GM12878 (cell line): ENCODE measurements at regions not wholly inside any gene's neighbourhood (a gene's known extent, or its start where the extent isn't known, plus 50 kb on each side); places are given as distances from the start of the nearest gene placed in this dataset.

Source experiments
- ASH2L ChIP-seq: fragments of 300-600, 200-600 bp; sonication (generic); IDR thresholded peaks from 2 replicates; pipeline ENCODE4 v1.6.1; 2017; ENCODE audit warnings: low read depth, mild to moderate bottlenecking, borderline replicate concordance
- BHLHE40 ChIP-seq, 2 experiments: fragments of 450-650 bp in 1 of 2; IDR thresholded peaks; 2 replicates each; pipeline ENCODE4 v1.6.1; 2011 to 2017; ENCODE audit warnings: low read depth in 2 of 2, borderline replicate concordance in 1 of 2, improper control_type of control experiment in 1 of 2, low read length in 1 of 2, mild to moderate bottlenecking in 1 of 2
- CBX5 ChIP-seq: sonication (generic); IDR thresholded peaks from 2 replicates; pipeline ENCODE4 v1.6.1; 2016; ENCODE audit warnings: low read depth, moderate library complexity, mild to moderate bottlenecking, inconsistent platforms
- DPF2 ChIP-seq: fragments of 450-650 bp; IDR thresholded peaks from 2 replicates; pipeline ENCODE4 v1.6.1; 2017; ENCODE audit warnings: mild to moderate bottlenecking
- ESRRA ChIP-seq: IDR thresholded peaks from 2 replicates; pipeline ENCODE4 v1.6.1; 2012; ENCODE audit warnings: mild to moderate bottlenecking, low read length, improper control_type of control experiment
- FOS ChIP-seq: IDR thresholded peaks from 3 replicates; pipeline ENCODE4 v1.6.1; 2011; ENCODE audit warnings: borderline replicate concordance; ENCODE audit not compliant: insufficient read length; ENCODE audit errors: extremely low read depth
- IKZF1 ChIP-seq: fragments of 450-650 bp; conservative IDR thresholded peaks from 2 replicates; pipeline ENCODE4 v1.6.1; 2017; ENCODE audit warnings: antibody characterized with exemption, mild to moderate bottlenecking
- KAT2A ChIP-seq: conservative IDR thresholded peaks from 2 replicates; pipeline ENCODE4 v1.6.1; 2011; ENCODE audit warnings: low read depth, low read length; ENCODE audit not compliant: control insufficient read depth
- LARP7 ChIP-seq: fragments of 450-650 bp; IDR thresholded peaks from 2 replicates; pipeline ENCODE4 v1.6.1; 2017; ENCODE audit warnings: mild to moderate bottlenecking
- MEF2B ChIP-seq: fragments of 450-650 bp; IDR thresholded peaks from 2 replicates; pipeline ENCODE4 v1.6.1; 2018; ENCODE audit warnings: mild to moderate bottlenecking, moderate library complexity; ENCODE audit not compliant: partially characterized antibody, poor library complexity, severe bottlenecking
- MTA2 ChIP-seq: fragments of 450-650 bp; IDR thresholded peaks from 2 replicates; pipeline ENCODE4 v1.6.1; 2016; ENCODE audit warnings: low read depth, mild to moderate bottlenecking, moderate library complexity
- NFIC ChIP-seq: IDR thresholded peaks from 2 replicates; pipeline ENCODE4 v1.6.1; 2012; ENCODE audit warnings: low read depth, mild to moderate bottlenecking, inconsistent platforms, low read length, moderate library complexity
- NFYB ChIP-seq: IDR thresholded peaks from 2 replicates; pipeline ENCODE4 v1.6.1; 2011; ENCODE audit warnings: low read depth, mild to moderate bottlenecking, low read length, improper control_type of control experiment, moderate library complexity; ENCODE audit not compliant: insufficient read depth
- POLR2AphosphoS2 ChIP-seq: IDR thresholded peaks from 2 replicates; pipeline ENCODE4 v1.6.1; 2011; ENCODE audit warnings: low read depth, mild to moderate bottlenecking, low read length, improper control_type of control experiment, moderate library complexity
- RUNX3 ChIP-seq: IDR thresholded peaks from 2 replicates; pipeline ENCODE4 v1.6.1; 2012; ENCODE audit warnings: low read length, inconsistent platforms
- SREBF2 ChIP-seq: IDR thresholded peaks from 2 replicates; pipeline ENCODE4 v1.6.1; 2012; ENCODE audit warnings: mild to moderate bottlenecking, low read length
- SRF ChIP-seq, 2 experiments: IDR thresholded peaks; 2 replicates each; pipeline ENCODE4 v1.6.1; 2011; ENCODE audit warnings: low read depth in 2 of 2, low read length in 2 of 2, mild to moderate bottlenecking in 1 of 2, moderate library complexity in 1 of 2
- TARDBP ChIP-seq: IDR thresholded peaks from 2 replicates; pipeline ENCODE4 v1.6.1; 2016; ENCODE audit warnings: borderline replicate concordance
- TBL1XR1 ChIP-seq: IDR thresholded peaks from 2 replicates; pipeline ENCODE4 v1.6.1; 2012; ENCODE audit warnings: low read depth, low read length, improper control_type of control experiment
- TCF12 ChIP-seq: IDR thresholded peaks from 2 replicates; pipeline ENCODE4 v1.6.1; 2011; ENCODE audit warnings: low read depth, mild to moderate bottlenecking, low read length
- ZBTB11 ChIP-seq: fragments of 450-650 bp; formaldehyde crosslinking; IDR thresholded peaks from 2 replicates; pipeline ENCODE4 v1.5.0; 2022; ENCODE audit warnings: mild to moderate bottlenecking, missing genetic modification characterization

- TF ChIP-seq FOS, result no peak
- no peak for TF ChIP-seq TBL1XR1
- TF ChIP-seq NFIC, result peak; percentile 43; the same call in 1 of the 2 replicates
- TF ChIP-seq KAT2A, result no peak
- no peak for TF ChIP-seq ZBTB11 (CRISPR knock-in tag)
- no peak for TF ChIP-seq NFYB
- TF ChIP-seq TARDBP, result no peak
- no peak for TF ChIP-seq MEF2B
- peak; percentile 87 for TF ChIP-seq TCF12
- TF ChIP-seq IKZF1, result peak; percentile 22; the same call in 1 of the 2 replicates
- peak; percentile 66 for TF ChIP-seq RUNX3
- TF ChIP-seq CBX5, result 0 out of 2 replicates have a peak, but pooled peaks have one; percentile 26
- peak; percentile 62; the same call in 1 of the 2 replicates for TF ChIP-seq ESRRA
- peak; percentile 65 for TF ChIP-seq DPF2
- TF ChIP-seq BHLHE40 (IDR thresholded peaks at IDR 0.05; ENCODE audit: borderline replicate concordance in 1 of 2, low read depth in 2 of 2, low read length in 1 of 2), result peak in 1 of 2 experiments; percentile 29; a peak in 1 of 4 replicates
- TF ChIP-seq SREBF2, result no peak
- 0 out of 4 replicates have a peak, but pooled peaks of 1 of the 2 experiments have one; percentile 13 for TF ChIP-seq SRF (IDR thresholded peaks at IDR 0.05; ENCODE audit: low read depth in 2 of 2, low read length in 2 of 2)
- TF ChIP-seq POLR2AphosphoS2, result no peak
- TF ChIP-seq MTA2, result peak; percentile 41; the same call in 1 of the 2 replicates
- no peak for TF ChIP-seq LARP7
- TF ChIP-seq ASH2L, result no peak
These were observed 109.6 kb downstream of the DYRK2 start (continued) for GRCh38 chr12:67758119-67758518.
